Stimulated activated naive CD8-positive, alpha-beta T cell treated with anti-CD3 and anti-CD28 coated beads, Interleukin-15, Interleukin-2, amounts not matched to agents 100 ng/mL and 50 ng/mL, for 24 hours (primary cell): ENCODE measurements at regions not wholly inside any gene's neighbourhood (a gene's known extent, or its start where the extent isn't known, plus 50 kb on each side); places are given as distances from the start of the nearest gene placed in this dataset.

Experiments
- H3K27ac Mint-ChIP-seq: one replicate; pipeline ENCODE4 v1.8.0; 2021; ENCODE audit warnings: mild to moderate bottlenecking, mixed read lengths
- H3K27me3 Mint-ChIP-seq: one replicate; pipeline ENCODE4 v1.8.0; 2021; ENCODE audit warnings: mixed read lengths
- H3K36me3 Mint-ChIP-seq: one replicate; pipeline ENCODE4 v1.8.0; 2021; ENCODE audit warnings: low read depth, mixed read lengths
- H3K4me1 Mint-ChIP-seq: one replicate; pipeline ENCODE4 v1.8.0; 2021; ENCODE audit warnings: low read depth, mixed read lengths
- H3K4me3 Mint-ChIP-seq: one replicate; pipeline ENCODE4 v1.8.0; 2021; ENCODE audit warnings: mild to moderate bottlenecking, mixed read lengths
- H3K9me3 Mint-ChIP-seq: one replicate; pipeline ENCODE4 v1.8.0; 2021; ENCODE audit warnings: mixed read lengths

DNA sequence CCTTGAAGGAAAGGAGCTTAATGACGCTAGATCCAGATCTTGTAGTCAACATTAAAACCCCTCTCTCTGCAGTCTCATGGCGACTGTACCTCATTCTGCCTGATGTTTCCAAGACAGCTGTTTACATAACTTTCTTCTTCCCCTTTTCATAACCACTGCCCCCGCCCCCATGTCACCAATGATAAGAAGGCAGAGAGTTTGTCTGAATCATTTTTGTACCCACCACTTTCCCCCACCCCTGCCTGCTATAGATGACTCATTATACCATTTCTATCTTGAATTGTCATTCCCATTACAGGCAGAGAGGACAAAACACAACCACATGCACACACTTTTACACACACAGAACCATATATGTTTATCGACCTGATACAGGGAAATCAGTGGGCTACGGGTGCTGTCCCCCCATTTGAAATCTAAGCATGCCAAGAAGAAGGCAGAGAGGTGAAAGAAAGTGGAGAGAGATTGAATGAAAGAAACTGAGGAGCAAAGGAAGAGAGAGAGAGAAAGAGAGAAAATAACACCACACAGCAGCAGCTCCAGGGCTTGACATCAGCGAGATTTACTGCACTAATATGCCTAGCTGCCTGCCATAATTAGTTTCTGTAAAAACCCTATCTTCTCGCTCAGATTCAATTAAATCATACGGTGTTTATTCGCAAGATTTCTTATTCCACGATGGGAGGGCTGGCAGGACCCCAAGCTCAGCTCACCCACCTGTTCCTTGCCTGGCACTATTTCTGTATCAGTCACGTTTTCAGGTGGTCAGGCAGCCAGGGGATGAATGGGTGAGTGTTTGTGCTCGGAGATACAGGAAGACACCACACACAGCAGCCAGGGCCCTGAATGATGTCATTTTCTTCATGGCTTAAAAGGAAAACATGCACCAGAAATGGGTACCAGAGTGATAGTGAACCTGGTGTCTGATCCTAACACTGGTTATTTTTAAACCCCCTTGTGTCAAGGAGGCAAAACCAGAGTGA, 114.3 kb upstream of the SERP2 start:
- H3K27me3 Mint-ChIP-seq, result no peaks in the 10 kb centered on the region
- no peaks in the 10 kb centered on the region for H3K36me3 Mint-ChIP-seq
- H3K27ac Mint-ChIP-seq, result peak overlapping the region; percentile 91
- peak overlapping the region; percentile 76 for H3K4me3 Mint-ChIP-seq
- no peaks in the 10 kb centered on the region for H3K9me3 Mint-ChIP-seq
- H3K4me1 Mint-ChIP-seq, result peaks cover 28% of the 10 kb centered on the region

DNA sequence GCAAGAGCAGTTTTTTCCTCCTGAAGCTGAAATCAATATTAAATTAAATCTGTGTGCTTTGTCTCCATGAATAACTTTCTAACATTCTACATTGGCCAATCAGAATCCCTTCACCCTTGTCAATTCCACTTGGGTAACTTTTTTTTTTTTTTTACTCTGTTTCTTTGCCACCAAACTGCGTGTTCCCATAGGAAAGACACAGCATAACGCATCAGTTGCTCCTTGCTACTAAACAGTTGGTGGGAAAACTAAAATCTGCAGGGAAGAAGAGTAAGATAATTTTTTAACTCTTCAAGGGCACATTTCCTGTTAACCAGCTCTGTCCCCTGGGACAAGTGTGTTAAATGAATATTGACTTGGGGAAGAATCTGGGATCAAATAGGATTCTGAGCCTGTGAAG, 113.3 kb upstream of the SERP2 start:
- Mint-ChIP-seq H3K36me3 (no peaks in the 10 kb centered on the region), H3K27me3 (no peaks in the 10 kb centered on the region), H3K4me3 (no peak overlapping the region), H3K9me3 (no peaks in the 10 kb centered on the region), H3K4me1 (peaks cover 28% of the 10 kb centered on the region), H3K27ac (no peak overlapping the region)

DNA sequence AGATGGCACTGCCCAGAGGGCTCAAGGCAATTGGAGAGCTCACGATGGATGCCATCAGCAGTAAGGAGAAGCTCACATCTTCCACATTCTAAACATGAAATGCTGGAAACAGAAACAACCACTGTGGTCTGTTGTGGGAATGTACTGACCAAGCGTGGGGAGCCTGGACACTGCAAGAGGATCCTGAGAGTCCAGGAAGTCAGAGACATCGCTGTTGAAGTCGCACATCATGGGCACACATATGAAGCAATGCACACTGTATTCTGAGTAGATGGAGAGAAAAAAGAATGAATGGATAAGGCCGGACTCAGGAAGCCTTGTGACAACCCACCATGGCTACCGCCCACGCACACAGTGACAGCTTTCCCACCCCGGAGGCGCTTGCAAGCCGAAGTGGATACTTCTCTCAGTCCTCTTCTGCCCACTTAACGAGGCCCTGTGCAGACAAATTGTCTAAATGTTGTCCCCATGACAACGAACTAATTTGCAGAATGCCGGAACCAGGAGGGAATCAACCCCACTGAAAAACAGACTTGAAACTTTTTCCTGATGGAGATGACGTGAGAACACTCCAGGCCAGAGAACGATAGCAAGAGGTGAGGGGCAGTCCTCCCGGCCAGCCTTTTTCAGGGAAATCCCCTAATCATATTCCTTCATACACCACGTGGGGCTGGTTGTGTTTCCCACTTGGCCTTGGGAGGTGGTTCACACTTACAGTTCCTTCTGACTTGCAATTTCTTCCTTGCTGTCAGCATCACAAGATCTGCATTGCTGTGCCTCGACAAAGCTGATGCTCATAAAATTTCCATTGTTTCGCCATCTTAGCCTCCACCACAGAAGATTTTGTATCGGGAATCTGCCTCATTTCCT, 109.6 kb upstream of the SERP2 start:
- peaks cover 21% of the 10 kb centered on the region for H3K4me1 Mint-ChIP-seq
- H3K27ac Mint-ChIP-seq, result no peak overlapping the region
- no peak overlapping the region for H3K4me3 Mint-ChIP-seq
- H3K36me3 Mint-ChIP-seq, result no peaks in the 10 kb centered on the region
- peaks cover 4% of the 10 kb centered on the region for H3K9me3 Mint-ChIP-seq
- peaks cover 9% of the 10 kb centered on the region for H3K27me3 Mint-ChIP-seq

DNA sequence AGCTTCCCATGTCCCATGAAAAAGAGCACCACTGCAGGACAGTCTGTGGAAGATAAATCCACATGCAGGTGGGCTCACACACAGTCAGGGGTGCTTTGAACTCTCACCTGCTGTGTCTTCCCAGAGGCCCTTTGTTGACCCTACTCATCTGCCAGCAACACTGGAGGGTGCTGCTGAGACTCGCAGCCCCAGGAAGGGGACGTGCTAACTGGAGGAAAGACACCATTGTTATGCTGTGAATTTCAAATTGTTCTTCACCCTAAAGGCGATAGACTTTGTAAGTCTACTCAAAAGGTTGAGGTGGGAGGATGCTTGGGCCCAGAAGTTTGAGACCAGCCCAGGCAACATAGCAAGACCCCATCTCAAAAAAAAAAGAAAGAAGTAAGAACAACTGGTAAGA, 107.3 kb upstream of the SERP2 start:
- Mint-ChIP-seq H3K4me3 (no peak overlapping the region), H3K4me1 (peaks cover 3% of the 10 kb centered on the region), H3K9me3 (peaks cover 4% of the 10 kb centered on the region), H3K27me3 (peaks cover 9% of the 10 kb centered on the region), H3K36me3 (no peaks in the 10 kb centered on the region), H3K27ac (no peak overlapping the region)

DNA sequence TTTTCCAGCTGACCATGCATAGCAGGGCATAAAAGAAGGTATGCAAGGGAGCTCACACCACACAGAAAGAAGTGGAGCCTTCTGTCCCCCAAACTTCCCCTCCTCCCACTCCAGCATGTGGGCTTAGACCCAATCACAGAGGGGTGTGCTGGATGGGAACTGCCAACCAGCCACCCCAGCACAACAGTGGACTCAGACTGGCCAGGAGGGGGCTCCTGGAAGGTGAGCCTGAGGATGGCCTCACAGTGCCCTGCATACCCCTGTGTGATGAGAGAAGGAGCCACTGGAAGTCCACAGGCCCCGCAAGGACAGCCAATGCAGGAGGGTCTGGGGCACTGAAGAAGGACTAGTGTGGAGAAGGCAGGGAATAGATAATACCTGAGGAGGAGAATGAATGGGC, 106.9 kb upstream of the SERP2 start:
- H3K27ac Mint-ChIP-seq, result no peak overlapping the region
- H3K9me3 Mint-ChIP-seq, result peaks cover 4% of the 10 kb centered on the region
- H3K36me3 Mint-ChIP-seq, result no peaks in the 10 kb centered on the region
- H3K4me3 Mint-ChIP-seq, result no peak overlapping the region
- H3K4me1 Mint-ChIP-seq, result peaks cover 3% of the 10 kb centered on the region
- peaks cover 9% of the 10 kb centered on the region for H3K27me3 Mint-ChIP-seq

DNA sequence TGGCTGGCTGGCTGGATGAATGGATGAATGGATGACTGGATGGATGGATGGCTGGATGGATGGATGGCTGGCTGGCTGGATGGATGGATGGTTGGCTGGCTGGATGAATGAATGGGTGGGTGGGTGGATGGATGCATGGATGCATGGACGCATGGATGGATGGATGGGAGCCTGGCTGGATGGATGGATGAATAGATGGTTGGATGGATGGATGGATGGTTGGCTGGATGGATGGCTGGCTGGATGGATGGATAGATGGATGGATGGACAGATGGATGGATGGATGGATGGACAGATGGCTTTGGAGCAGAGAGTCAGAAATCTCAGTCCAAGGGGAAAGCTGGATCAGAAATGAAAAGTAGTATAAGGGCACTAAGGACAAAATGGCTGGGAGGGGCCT, 106.4 kb upstream of the SERP2 start:
- Mint-ChIP-seq H3K27ac (no peak overlapping the region), H3K4me1 (peaks cover 3% of the 10 kb centered on the region), H3K4me3 (no peak overlapping the region), H3K36me3 (no peaks in the 10 kb centered on the region), H3K9me3 (peaks cover 4% of the 10 kb centered on the region), H3K27me3 (peaks cover 9% of the 10 kb centered on the region)

DNA sequence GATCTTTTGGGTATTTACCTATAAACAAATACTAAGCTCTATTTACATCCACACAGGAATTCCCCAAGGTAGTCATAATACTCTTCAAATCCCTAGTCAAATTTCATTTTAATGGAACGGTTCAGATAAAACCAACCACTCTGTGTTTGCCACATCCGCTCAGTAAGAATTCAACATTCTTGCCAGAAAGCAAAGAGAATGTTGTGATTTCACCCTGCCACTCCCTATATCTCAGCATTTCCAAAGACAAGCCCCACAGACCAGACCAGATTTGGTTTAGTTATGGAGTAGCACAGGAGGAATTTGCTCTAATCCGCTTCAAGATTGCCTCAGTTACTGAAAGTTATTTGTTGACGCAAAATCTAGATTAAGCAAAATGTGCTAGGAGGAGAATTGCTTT, 105.6 kb upstream of the SERP2 start:
- Mint-ChIP-seq H3K27ac (no peak overlapping the region), H3K9me3 (peaks cover 4% of the 10 kb centered on the region), H3K4me1 (peaks cover 6% of the 10 kb centered on the region), H3K4me3 (no peak overlapping the region), H3K36me3 (no peaks in the 10 kb centered on the region), H3K27me3 (peaks cover 9% of the 10 kb centered on the region)

DNA sequence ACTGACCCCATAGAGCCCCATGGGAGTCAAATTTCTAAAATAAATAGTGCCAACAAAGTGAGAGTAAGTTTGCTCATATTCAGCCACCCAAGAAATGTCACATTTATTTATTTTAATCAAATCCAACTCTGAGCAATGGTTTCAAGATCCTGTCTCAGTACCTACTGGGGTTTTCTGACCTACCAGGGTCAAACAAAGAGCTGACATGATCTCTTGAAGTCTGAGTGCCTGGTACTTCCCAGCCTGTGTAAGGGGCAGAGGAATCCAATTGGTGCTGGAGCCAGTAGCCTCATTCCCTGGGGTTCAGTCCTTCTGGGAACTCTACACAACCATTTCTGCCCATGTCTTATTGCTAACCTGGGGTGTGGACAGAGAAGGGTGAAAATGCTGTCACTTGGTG, 104.6 kb upstream of the SERP2 start:
- no peak overlapping the region for H3K27ac Mint-ChIP-seq

DNA sequence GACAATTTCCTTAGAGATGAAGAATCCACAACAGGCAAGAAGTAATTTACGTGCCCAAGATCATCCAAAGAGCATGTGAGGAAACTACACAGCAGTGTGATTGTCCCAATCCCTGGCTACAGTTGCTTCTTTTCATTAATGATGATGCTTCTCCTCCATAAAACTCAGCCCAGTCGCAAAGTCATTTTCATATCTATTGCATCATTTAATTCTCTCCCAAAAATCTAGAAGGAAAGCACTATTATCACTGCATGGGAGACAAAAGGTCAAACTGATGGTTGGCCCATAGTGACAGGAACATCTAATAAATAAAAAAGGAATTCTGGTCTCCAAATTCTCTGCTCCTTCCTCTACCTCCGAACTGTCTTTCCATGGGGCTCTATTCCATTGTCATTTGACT, 103.5 kb upstream of the SERP2 start:
- Mint-ChIP-seq H3K27ac (no peak overlapping the region), H3K9me3 (peaks cover 4% of the 10 kb centered on the region), H3K4me1 (peaks cover 28% of the 10 kb centered on the region), H3K4me3 (no peak overlapping the region), H3K27me3 (peaks cover 9% of the 10 kb centered on the region), H3K36me3 (no peaks in the 10 kb centered on the region)

More for the DNA sequence above, 104.6 kb upstream of the SERP2 start:
- Mint-ChIP-seq H3K27me3 (peaks cover 9% of the 10 kb centered on the region), H3K36me3 (no peaks in the 10 kb centered on the region), H3K4me1 (peaks cover 16% of the 10 kb centered on the region), H3K4me3 (no peak overlapping the region), H3K9me3 (peaks cover 4% of the 10 kb centered on the region)

DNA sequence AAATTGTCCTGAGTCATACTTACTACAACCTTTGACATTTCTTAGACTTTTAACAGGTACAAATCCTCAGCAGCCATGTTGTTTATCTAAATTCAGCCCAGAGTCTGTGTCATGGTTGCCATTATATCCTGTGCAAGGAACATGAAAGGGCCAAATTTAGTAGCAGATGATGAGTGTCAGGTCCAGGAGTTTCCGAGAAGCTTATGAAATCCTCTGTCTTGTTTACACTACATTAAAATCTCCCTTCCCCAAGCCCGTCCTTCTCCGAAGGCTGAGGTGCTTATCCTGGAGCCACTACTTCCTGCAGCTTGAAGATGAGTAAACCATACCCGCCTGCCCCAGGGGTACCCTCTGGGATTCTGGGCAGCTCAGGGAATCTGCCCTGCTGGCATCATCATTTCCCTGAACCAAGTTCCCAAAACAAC, 102.6 kb upstream of the SERP2 start:
- peaks cover 4% of the 10 kb centered on the region for H3K9me3 Mint-ChIP-seq
- peaks cover 37% of the 10 kb centered on the region for H3K4me1 Mint-ChIP-seq
- H3K27me3 Mint-ChIP-seq, result peaks cover 9% of the 10 kb centered on the region
- no peaks in the 10 kb centered on the region for H3K36me3 Mint-ChIP-seq
- no peak overlapping the region for H3K4me3 Mint-ChIP-seq
- no peak overlapping the region for H3K27ac Mint-ChIP-seq

DNA sequence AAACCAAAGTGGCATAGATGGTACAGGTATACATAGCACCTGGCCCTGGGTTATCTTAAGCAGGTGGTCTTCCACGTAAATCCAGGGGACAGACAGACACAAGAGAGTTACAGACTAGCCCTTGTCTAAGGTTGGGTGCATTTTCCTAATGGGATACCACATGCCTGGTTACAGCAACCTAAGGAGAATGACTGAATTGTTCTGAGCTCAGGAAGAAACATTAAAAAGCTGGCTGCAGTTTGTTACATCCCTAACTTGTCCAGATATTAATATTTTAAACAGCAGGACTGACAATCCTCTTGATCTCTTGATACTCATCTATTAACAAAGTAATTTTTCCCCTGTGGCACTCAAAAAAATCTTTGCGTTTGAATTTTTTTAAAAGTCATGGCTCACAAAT, 102.2 kb upstream of the SERP2 start:
- no peak overlapping the region for H3K4me3 Mint-ChIP-seq
- peaks cover 9% of the 10 kb centered on the region for H3K27me3 Mint-ChIP-seq
- H3K4me1 Mint-ChIP-seq, result peaks cover 41% of the 10 kb centered on the region
- H3K27ac Mint-ChIP-seq, result no peak overlapping the region
- peaks cover 4% of the 10 kb centered on the region for H3K9me3 Mint-ChIP-seq
- no peaks in the 10 kb centered on the region for H3K36me3 Mint-ChIP-seq

DNA sequence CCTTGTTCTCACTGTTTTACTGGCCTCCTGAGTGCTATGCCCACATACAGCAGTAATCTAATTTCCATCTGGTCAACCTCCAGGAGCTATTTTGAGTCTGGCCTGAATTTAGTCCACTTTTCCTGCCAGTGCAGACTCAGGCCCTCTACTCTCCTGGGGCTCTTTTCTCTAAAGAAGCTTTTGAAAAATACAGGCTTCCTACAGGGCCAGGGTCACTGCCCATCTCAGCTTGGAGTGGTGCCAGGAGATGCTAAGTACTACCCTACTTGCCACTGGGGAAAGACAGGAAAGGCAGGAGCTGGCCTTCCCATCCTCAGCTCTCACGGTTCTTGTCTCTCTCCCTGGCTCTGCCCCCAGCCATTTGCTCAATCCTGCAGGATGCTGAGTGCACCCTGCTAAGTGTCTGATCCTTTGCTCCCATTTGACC, 101.7 kb upstream of the SERP2 start:
- Mint-ChIP-seq H3K4me3 (no peak overlapping the region), H3K27me3 (peaks cover 9% of the 10 kb centered on the region), H3K4me1 (peaks cover 41% of the 10 kb centered on the region), H3K27ac (no peak overlapping the region), H3K9me3 (peaks cover 3% of the 10 kb centered on the region), H3K36me3 (no peaks in the 10 kb centered on the region)

DNA sequence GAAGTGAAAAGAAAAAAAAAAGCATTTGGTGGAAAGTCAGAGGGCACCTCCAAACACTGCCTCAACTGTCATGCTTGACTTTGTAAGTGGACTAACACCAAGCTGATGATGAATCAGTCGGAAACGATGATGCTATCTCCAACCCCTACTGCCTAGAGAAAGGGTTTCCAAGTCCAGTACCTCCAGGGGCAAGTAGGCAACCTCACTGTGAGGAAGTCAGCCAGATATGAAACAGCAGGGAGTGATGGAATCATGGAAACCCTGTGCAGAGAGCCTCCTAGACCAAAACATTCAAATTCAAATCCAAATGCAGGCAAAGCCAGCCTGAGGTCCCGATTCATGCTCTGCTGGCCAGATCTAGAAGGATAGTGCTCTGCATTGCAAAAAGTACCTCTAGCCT, 100.9 kb upstream of the SERP2 start:
- H3K36me3 Mint-ChIP-seq, result no peaks in the 10 kb centered on the region
- H3K27ac Mint-ChIP-seq, result no peak overlapping the region
- peaks cover 43% of the 10 kb centered on the region for H3K4me1 Mint-ChIP-seq
- H3K9me3 Mint-ChIP-seq, result no peaks in the 10 kb centered on the region
- H3K27me3 Mint-ChIP-seq, result peaks cover 9% of the 10 kb centered on the region
- H3K4me3 Mint-ChIP-seq, result no peak overlapping the region

DNA sequence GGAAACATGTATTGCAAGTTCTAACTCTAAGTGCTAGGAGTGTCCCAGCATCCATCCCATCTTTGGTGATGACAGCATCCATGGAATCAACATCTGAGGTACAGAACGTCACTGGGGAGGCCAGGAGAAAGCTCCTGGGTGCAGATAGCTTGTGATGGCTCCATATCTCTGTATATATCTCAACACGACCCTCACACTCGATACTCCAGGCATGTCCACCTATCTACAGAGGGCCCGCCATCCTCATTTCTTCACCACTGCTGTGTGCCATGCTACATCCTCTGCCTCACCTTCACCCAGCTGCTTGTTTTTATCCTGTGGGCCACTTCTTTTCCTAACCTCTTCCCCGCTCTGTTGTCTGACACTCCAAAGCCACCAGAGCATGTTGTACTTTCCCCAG, 100.4 kb upstream of the SERP2 start:
- Mint-ChIP-seq H3K27ac (peak overlapping the region; percentile 59), H3K9me3 (no peaks in the 10 kb centered on the region), H3K4me1 (peaks cover 48% of the 10 kb centered on the region), H3K4me3 (no peak overlapping the region), H3K36me3 (no peaks in the 10 kb centered on the region), H3K27me3 (peaks cover 5% of the 10 kb centered on the region)
